PC-3 (cell line): ENCODE measurements at regions not wholly inside any gene's neighbourhood (a gene's known extent, or its start where the extent isn't known, plus 50 kb on each side); places are given as distances from the start of the nearest gene placed in this dataset.

Source experiments
- ATAC-seq: fragments of 200-7000 bp; cut with Tn5 transposase; 2 replicates; pipeline ENCODE4 v1.9.1; 2020; ENCODE audit warnings: mild to moderate bottlenecking, moderate library complexity
- BruUV-seq: library from RNA; stranded (reverse); fragments of 400-500 nt; replicated peaks from 2 replicates; lab custom pipeline; 2021; lab: Mats Ljungman, UMichigan
- CTCF ChIA-PET: fragments of 300-600 bp; sonication (Branson Sonifier 250); formaldehyde crosslinking; loops from one replicate; lab custom pipeline; 2022; ENCODE audit warnings: antibody characterized with exemption; lab: Charles Lee
- POLR2A ChIA-PET: fragments of 300-600 bp; sonication (Branson Sonifier 250); formaldehyde crosslinking; loops from one replicate; lab custom pipeline; 2022; ENCODE audit warnings: antibody characterized with exemption; ENCODE audit not compliant: unreplicated experiment; lab: Charles Lee
- DNase-seq: peaks from one replicate; pipeline ENCODE4 v3.0.0-alpha.2; 2015
- H2AFZ ChIP-seq: fragments of 300-600 bp; sonication (generic); 2 replicates; pipeline ENCODE4 v1.6.0; 2016; ENCODE audit warnings: antibody characterized with exemption, low read length
- H3F3A ChIP-seq: fragments of 300-600 bp; sonication (generic); one replicate; pipeline ENCODE4 v1.6.0; 2017; ENCODE audit warnings: antibody characterized with exemption, low read length, control low read depth, mild to moderate bottlenecking; ENCODE audit not compliant: unreplicated experiment
- H3K27ac ChIP-seq: fragments of 300-600 bp; sonication (generic); 2 replicates; pipeline ENCODE4 v1.5.1; 2016; ENCODE audit warnings: mild to moderate bottlenecking, low read length
- H3K27me3 ChIP-seq: fragments of 300-600 bp; sonication (generic); 2 replicates; pipeline ENCODE4 v1.6.1; 2016; ENCODE audit warnings: low read length, mixed read lengths
- H3K36me3 ChIP-seq: fragments of 300-600 bp; sonication (generic); 2 replicates; pipeline ENCODE4 v1.6.1; 2016; ENCODE audit warnings: low read depth, mixed run types, low read length, mixed read lengths
- H3K4me1 ChIP-seq: fragments of 300-600 bp; sonication (generic); 2 replicates; pipeline ENCODE4 v1.5.1; 2016; ENCODE audit warnings: low read length; ENCODE audit not compliant: insufficient read depth
- H3K4me2 ChIP-seq: fragments of 300-600 bp; sonication (generic); 2 replicates; pipeline ENCODE4 v1.6.0; 2016; ENCODE audit warnings: low read length
- H3K4me3 ChIP-seq: fragments of 300-600 bp; sonication (generic); 2 replicates; pipeline ENCODE4 v1.5.1; 2016; ENCODE audit warnings: mild to moderate bottlenecking, low read length, mixed read lengths
- H3K79me2 ChIP-seq: fragments of 300-600 bp; sonication (generic); 2 replicates; pipeline ENCODE4 v1.6.1; 2017; ENCODE audit warnings: low read length, mixed read lengths
- H3K9ac ChIP-seq: fragments of 300-600 bp; sonication (generic); 2 replicates; pipeline ENCODE4 v1.6.0; 2016; ENCODE audit warnings: mild to moderate bottlenecking, low read length
- H3K9me2 ChIP-seq: fragments of 300-600 bp; sonication (generic); replicated peaks from 2 replicates; pipeline ENCODE4 v1.6.1; 2016; ENCODE audit warnings: mixed run types, low read length, mixed read lengths
- H3K9me3 ChIP-seq: fragments of 300-600 bp; sonication (generic); 2 replicates; pipeline ENCODE4 v1.6.1; 2016; ENCODE audit warnings: low read length, mixed read lengths
- H4K20me1 ChIP-seq: fragments of 300-600 bp; sonication (generic); 2 replicates; pipeline ENCODE4 v1.6.1; 2016; ENCODE audit warnings: low read length, mixed read lengths
- EZH2 ChIP-seq: fragments of 300-600 bp; sonication (generic); IDR thresholded peaks from one replicate; pipeline ENCODE4 v1.6.1; 2017; ENCODE audit warnings: antibody characterized with exemption, mild to moderate bottlenecking, low read length; ENCODE audit not compliant: unreplicated experiment
- EZH2phosphoT487 ChIP-seq: fragments of 300-600 bp; sonication (generic); IDR thresholded peaks from 2 replicates; pipeline ENCODE4 v1.6.1; 2018; ENCODE audit warnings: mild to moderate bottlenecking, antibody characterized with exemption, low read length, borderline replicate concordance
- intact Hi-C: fragments of 100-400 bp; cut with micrococcal nuclease; formaldehyde crosslinking; loops from 2 replicates; pipeline ENCODE4 v1.9.0; 2023
- TF ChIP-seq, protein P1 (sequence below): fragments of 300-600 bp; sonication (generic); conservative IDR thresholded peaks from 2 replicates; pipeline ENCODE4 v1.5.1; 2017; ENCODE audit warnings: antibody characterized with exemption, low read depth, mild to moderate bottlenecking, low read length

DNA sequence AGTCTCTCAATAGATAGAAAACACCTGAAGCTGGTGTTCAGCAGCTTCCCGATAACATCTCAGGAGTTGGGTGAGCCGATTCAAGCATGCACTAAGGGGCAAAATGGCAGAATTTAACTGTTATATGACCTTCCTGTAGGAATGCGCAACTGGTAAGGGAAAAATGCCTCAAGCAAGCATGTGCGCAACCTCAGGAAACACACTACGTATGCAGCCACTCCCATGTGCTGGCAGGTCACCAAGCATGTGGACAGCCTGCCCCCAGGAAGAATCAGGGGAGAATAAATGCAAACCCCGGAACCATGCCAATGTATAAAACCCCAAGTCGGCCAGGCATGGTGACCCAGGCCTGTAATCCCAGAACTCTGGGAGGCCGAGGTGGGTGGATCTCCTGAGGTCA is 645.6 kb downstream of the NYAP2 start:
- POLR2A ChIA-PET = no interaction called here
- Histone ChIP-seq H3F3A (no peaks in the 10 kb centered on the region), H3K27ac (no peak overlapping the region), H3K9me2 (no peaks in the 10 kb centered on the region), H3K4me1 (peaks cover 10% of the 10 kb centered on the region), H3K36me3 (no peaks in the 10 kb centered on the region), H3K79me2 (no peaks in the 10 kb centered on the region), H3K9me3 (no peaks in the 10 kb centered on the region), H2AFZ (no peak overlapping the region), H3K4me2 (no peak overlapping the region), H3K9ac (no peak overlapping the region), H4K20me1 (no peaks in the 10 kb centered on the region), H3K4me3 (no peak overlapping the region), H3K27me3 (no peaks in the 10 kb centered on the region)
- intact Hi-C loops = no loop called here
- TF ChIP-seq, protein P1, sequence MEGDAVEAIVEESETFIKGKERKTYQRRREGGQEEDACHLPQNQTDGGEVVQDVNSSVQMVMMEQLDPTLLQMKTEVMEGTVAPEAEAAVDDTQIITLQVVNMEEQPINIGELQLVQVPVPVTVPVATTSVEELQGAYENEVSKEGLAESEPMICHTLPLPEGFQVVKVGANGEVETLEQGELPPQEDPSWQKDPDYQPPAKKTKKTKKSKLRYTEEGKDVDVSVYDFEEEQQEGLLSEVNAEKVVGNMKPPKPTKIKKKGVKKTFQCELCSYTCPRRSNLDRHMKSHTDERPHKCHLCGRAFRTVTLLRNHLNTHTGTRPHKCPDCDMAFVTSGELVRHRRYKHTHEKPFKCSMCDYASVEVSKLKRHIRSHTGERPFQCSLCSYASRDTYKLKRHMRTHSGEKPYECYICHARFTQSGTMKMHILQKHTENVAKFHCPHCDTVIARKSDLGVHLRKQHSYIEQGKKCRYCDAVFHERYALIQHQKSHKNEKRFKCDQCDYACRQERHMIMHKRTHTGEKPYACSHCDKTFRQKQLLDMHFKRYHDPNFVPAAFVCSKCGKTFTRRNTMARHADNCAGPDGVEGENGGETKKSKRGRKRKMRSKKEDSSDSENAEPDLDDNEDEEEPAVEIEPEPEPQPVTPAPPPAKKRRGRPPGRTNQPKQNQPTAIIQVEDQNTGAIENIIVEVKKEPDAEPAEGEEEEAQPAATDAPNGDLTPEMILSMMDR = no peak
- TF ChIP-seq EZH2 (no peak), EZH2phosphoT487 (no peak)
- ATAC-seq (no peak), DNase-seq (no peak)
- CTCF ChIA-PET = no interaction called here
- no TSS peak for BruUV-seq

DNA sequence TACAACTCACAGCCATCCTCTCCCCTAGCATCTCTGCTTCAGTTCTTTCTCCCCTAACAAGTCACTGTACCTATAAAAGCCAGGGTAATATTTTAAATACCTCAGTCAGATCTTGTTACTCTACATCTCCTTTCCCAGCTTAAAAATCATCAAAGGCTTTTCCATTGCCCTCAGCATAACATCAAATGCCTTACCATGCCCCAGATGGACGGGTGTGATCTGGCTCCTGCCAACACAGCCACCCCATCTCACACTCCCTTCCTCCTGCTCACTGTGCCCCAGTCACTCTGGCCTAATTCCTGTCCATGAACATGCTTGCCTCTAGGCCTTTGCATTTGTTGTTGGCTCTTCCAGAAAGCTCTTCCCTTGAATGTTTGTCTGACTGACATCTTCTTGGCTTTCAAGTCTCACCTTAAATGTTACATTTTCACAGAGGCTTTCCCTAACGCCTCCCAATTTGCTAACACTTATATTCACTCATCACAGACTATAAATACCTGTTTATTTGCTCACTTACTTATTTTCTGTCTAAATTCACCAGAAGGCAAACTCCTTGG is 640.9 kb downstream of the NYAP2 start:
- TF ChIP-seq EZH2phosphoT487 (no peak), EZH2 (no peak)
- TF ChIP-seq, protein P1 = no peak
- intact Hi-C loops = no loop called here
- Histone ChIP-seq H3K79me2 (no peaks in the 10 kb centered on the region), H3F3A (no peaks in the 10 kb centered on the region), H2AFZ (no peak overlapping the region), H3K4me2 (no peak overlapping the region), H3K9me2 (no peaks in the 10 kb centered on the region), H3K4me1 (no peaks in the 10 kb centered on the region), H3K27ac (no peak overlapping the region), H3K9ac (no peak overlapping the region), H3K9me3 (no peaks in the 10 kb centered on the region), H3K36me3 (no peaks in the 10 kb centered on the region), H3K27me3 (no peaks in the 10 kb centered on the region), H4K20me1 (no peaks in the 10 kb centered on the region), H3K4me3 (no peak overlapping the region)
- no TSS peak for BruUV-seq
- ChIA-PET POLR2A (no interaction called here), CTCF (no interaction called here)
- ATAC-seq = no peak
- no peak for DNase-seq

DNA sequence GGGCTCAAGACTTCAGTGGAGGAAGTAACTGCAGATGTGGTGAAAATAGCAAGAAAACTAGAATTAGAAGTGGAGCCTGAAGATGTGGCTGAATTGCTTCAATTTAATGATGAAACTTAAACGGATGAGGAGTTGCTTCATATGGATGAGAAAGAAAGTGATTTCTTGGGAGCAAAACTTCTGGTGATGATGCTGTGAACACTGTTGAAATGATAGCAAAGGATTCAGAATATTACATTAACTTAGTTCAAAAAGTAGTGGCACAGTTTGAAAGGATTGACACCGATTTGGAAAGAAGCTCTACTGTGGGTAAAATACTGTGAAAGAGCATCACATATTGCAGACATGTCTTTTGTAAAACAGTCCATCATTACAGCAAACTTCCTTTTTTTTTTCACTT is 638.0 kb downstream of the NYAP2 start:
- BruUV-seq = no TSS peak
- TF ChIP-seq EZH2 = no peak
- TF ChIP-seq, protein P1 = no peak
- TF ChIP-seq EZH2phosphoT487 = no peak
- no peaks in the 10 kb centered on the region for H3K9me3 ChIP-seq
- peaks cover 2% of the 10 kb centered on the region; the same call in 1 of the 2 replicates for H3K4me1 ChIP-seq
- ATAC-seq (no peak), DNase-seq (no peak)
- no peaks in the 10 kb centered on the region for H3F3A ChIP-seq
- no peaks in the 10 kb centered on the region for H4K20me1 ChIP-seq
- H3K9me2 ChIP-seq = no peaks in the 10 kb centered on the region
- no peaks in the 10 kb centered on the region for H3K36me3 ChIP-seq
- no peaks in the 10 kb centered on the region for H3K27me3 ChIP-seq
- ChIA-PET POLR2A (no interaction called here), CTCF (no interaction called here)
- no peaks in the 10 kb centered on the region for H3K79me2 ChIP-seq
- intact Hi-C loops = loop anchor here (10.0 kb wide), 1 partner anchor 207 kb away; no protein-coding TSS in a partner anchor
- no peak overlapping the region for H2AFZ ChIP-seq
- no peak overlapping the region for H3K4me2 ChIP-seq
- H3K9ac ChIP-seq = no peak overlapping the region
- no peak overlapping the region for H3K4me3 ChIP-seq
- H3K27ac ChIP-seq = no peak overlapping the region
